ENCODE measurements at regions not wholly inside any gene's neighbourhood (a gene's known extent, or its start where the extent isn't known, plus 50 kb on each side); places are given as distances from the start of the nearest gene placed in this dataset.

- H3K4me1 ChIP-seq: no peaks in the 10 kb centered on the region
- WGBS, 2 donors (ENCODE audit: low coverage in 1 of 2): 67 to 75% methylated on average over 4 of the region's 4 CpGs
- no peak for TF ChIP-seq POLR2A (IDR thresholded peaks at IDR 0.05)
- no peaks in the 10 kb centered on the region for H3K9me3 ChIP-seq
- no peak for DNase-seq
- no peaks in the 10 kb centered on the region for H3K27me3 ChIP-seq
- intact Hi-C loops (cut with DNase I; ENCODE audit: low total_unique reads): no loop called here
- H3K27ac ChIP-seq: no peak overlapping the region
- no peaks in the 10 kb centered on the region for H3K36me3 ChIP-seq
- in situ Hi-C loops (cut with MboI; ENCODE audit: low pct_ligation_motif_present in 1 of 4, low pct_unique_long_range_greater_than_20kb in 1 of 4, low sequenced_read_pairs in 3 of 4): no loop called here
- H3K4me3 ChIP-seq: no peak overlapping the region
Observed at GRCh38 chr14:27184427-27184826, 586.6 kb upstream of the NOVA1 start.

- Histone ChIP-seq H3K27me3 (no peaks in the 10 kb centered on the region), H3K9me3 (no peaks in the 10 kb centered on the region), H3K27ac (no peak overlapping the region), H3K4me3 (no peak overlapping the region), H3K36me3 (no peaks in the 10 kb centered on the region), H3K4me1 (no peaks in the 10 kb centered on the region)
- DNase-seq: no peak
- in situ Hi-C loops (cut with MboI; ENCODE audit: low pct_ligation_motif_present in 1 of 4, low pct_unique_long_range_greater_than_20kb in 1 of 4, low sequenced_read_pairs in 3 of 4): no loop called here
- intact Hi-C loops (cut with DNase I; ENCODE audit: low total_unique reads): no loop called here
- TF ChIP-seq CTCF (IDR thresholded peaks at IDR 0.05) (no peak), EP300 (IDR thresholded peaks at IDR 0.05; ENCODE audit: low read depth) (no peak), POLR2AphosphoS5 (IDR thresholded peaks at IDR 0.05) (no peak), POLR2A (IDR thresholded peaks at IDR 0.05) (no peak)
- 85 to 93% methylated on average over 1 of the region's 1 CpG for whole genome bisulfite sequencing, 2 donors (ENCODE audit: low coverage in 1 of 2)
Observed at GRCh38 chr14:27186048-27186447, 588.2 kb upstream of the NOVA1 start.

- H3K27me3 ChIP-seq: no peaks in the 10 kb centered on the region
- TF ChIP-seq CTCF (IDR thresholded peaks at IDR 0.05) (no peak), POLR2A (IDR thresholded peaks at IDR 0.05) (no peak), EP300 (IDR thresholded peaks at IDR 0.05; ENCODE audit: low read depth) (no peak), POLR2AphosphoS5 (IDR thresholded peaks at IDR 0.05) (no peak)
- H3K9me3 ChIP-seq: no peaks in the 10 kb centered on the region
- no peaks in the 10 kb centered on the region for H3K4me1 ChIP-seq
- no peak for DNase-seq
- no peaks in the 10 kb centered on the region for H3K36me3 ChIP-seq
- no peak overlapping the region for H3K4me3 ChIP-seq
- intact Hi-C loops (cut with DNase I; ENCODE audit: low total_unique reads): no loop called here
- in situ Hi-C loops (cut with MboI; ENCODE audit: low pct_ligation_motif_present in 1 of 4, low pct_unique_long_range_greater_than_20kb in 1 of 4, low sequenced_read_pairs in 3 of 4): no loop called here
- H3K27ac ChIP-seq: no peak overlapping the region
Observed at GRCh38 chr14:27187136-27187535, 589.3 kb upstream of the NOVA1 start.

GRCh38 chr14:27190296-27190695 lies 592.5 kb upstream of the NOVA1 start:
- no peak for DNase-seq
- intact Hi-C loops (cut with DNase I; ENCODE audit: low total_unique reads) (no loop called here), in situ Hi-C loops (cut with MboI; ENCODE audit: low pct_ligation_motif_present in 1 of 4, low pct_unique_long_range_greater_than_20kb in 1 of 4, low sequenced_read_pairs in 3 of 4) (no loop called here)
- Histone ChIP-seq H3K36me3 (no peaks in the 10 kb centered on the region), H3K4me3 (no peak overlapping the region), H3K27me3 (no peaks in the 10 kb centered on the region), H3K9me3 (no peaks in the 10 kb centered on the region), H3K4me1 (no peaks in the 10 kb centered on the region), H3K27ac (no peak overlapping the region)
- no peak for TF ChIP-seq CTCF (IDR thresholded peaks at IDR 0.05)
- TF ChIP-seq POLR2A (IDR thresholded peaks at IDR 0.05): no peak
- TF ChIP-seq EP300 (IDR thresholded peaks at IDR 0.05; ENCODE audit: low read depth): no peak
- no peak for TF ChIP-seq POLR2AphosphoS5 (IDR thresholded peaks at IDR 0.05)
- WGBS, 2 donors (ENCODE audit: low coverage in 1 of 2): 0 to 71% methylated on average over 1 of the region's 1 CpG

- WGBS, 2 donors (ENCODE audit: low coverage in 1 of 2): 76 to 100% methylated on average over 1 to 2 of the region's 2 CpGs
- no peaks in the 10 kb centered on the region for H3K36me3 ChIP-seq
- no peaks in the 10 kb centered on the region for H3K4me1 ChIP-seq
- intact Hi-C loops (cut with DNase I; ENCODE audit: low total_unique reads): no loop called here
- in situ Hi-C loops (cut with MboI; ENCODE audit: low pct_ligation_motif_present in 1 of 4, low pct_unique_long_range_greater_than_20kb in 1 of 4, low sequenced_read_pairs in 3 of 4): no loop called here
- no peak overlapping the region for H3K4me3 ChIP-seq
- H3K27me3 ChIP-seq: no peaks in the 10 kb centered on the region
- TF ChIP-seq CTCF (IDR thresholded peaks at IDR 0.05) (no peak), EP300 (IDR thresholded peaks at IDR 0.05; ENCODE audit: low read depth) (no peak), POLR2AphosphoS5 (IDR thresholded peaks at IDR 0.05) (no peak), POLR2A (IDR thresholded peaks at IDR 0.05) (no peak)
- DNase-seq: no peak
- H3K27ac ChIP-seq: no peak overlapping the region
- no peaks in the 10 kb centered on the region for H3K9me3 ChIP-seq
Observed at GRCh38 chr14:27199272-27199671, 601.4 kb upstream of the NOVA1 start.
